ENCODE measurements at regions not wholly inside any gene's neighbourhood (a gene's known extent, or its start where the extent isn't known, plus 50 kb on each side); places are given as distances from the start of the nearest gene placed in this dataset.
"Not testable (repeated sequence)": the region's sequence is repeated elsewhere in the genome, so short reads cannot be mapped to it uniquely, and the experiment has no call there.

GRCh38 chr5:114924769-114925168 lies 244.9 kb downstream of the TRIM36 start:
- no peaks in the 10 kb centered on the region for H3K27me3 ChIP-seq (ENCODE audit: control insufficient read depth, insufficient read depth, low read length)
- H3K4me3 ChIP-seq (ENCODE audit: insufficient read depth, low read depth, low read length) = no peak overlapping the region
- DNase-seq = no peak
- H3K36me3 ChIP-seq (replicated peaks; ENCODE audit: control insufficient read depth, insufficient read depth, low read length) = no peaks in the 10 kb centered on the region

- no peak for DNase-seq
- no peak overlapping the region for H3K4me3 ChIP-seq (ENCODE audit: insufficient read depth, low read depth, low read length)
- no peaks in the 10 kb centered on the region for H3K27me3 ChIP-seq (ENCODE audit: control insufficient read depth, insufficient read depth, low read length)
- no peaks in the 10 kb centered on the region for H3K36me3 ChIP-seq (replicated peaks; ENCODE audit: control insufficient read depth, insufficient read depth, low read length)
These were observed 257.4 kb downstream of the TRIM36 start for GRCh38 chr5:114912189-114912920.

GRCh38 chr5:114910727-114911126 lies 259.0 kb downstream of the TRIM36 start:
- DNase-seq = no peak
- Histone ChIP-seq H3K27me3 (ENCODE audit: control insufficient read depth, insufficient read depth, low read length) (no peaks in the 10 kb centered on the region), H3K36me3 (replicated peaks; ENCODE audit: control insufficient read depth, insufficient read depth, low read length) (no peaks in the 10 kb centered on the region), H3K4me3 (ENCODE audit: insufficient read depth, low read depth, low read length) (no peak overlapping the region)

- Histone ChIP-seq H3K36me3 (replicated peaks; ENCODE audit: control insufficient read depth, insufficient read depth, low read length) (no peaks in the 10 kb centered on the region), H3K4me3 (ENCODE audit: insufficient read depth, low read depth, low read length) (no peak overlapping the region), H3K27me3 (ENCODE audit: control insufficient read depth, insufficient read depth, low read length) (no peaks in the 10 kb centered on the region)
- DNase-seq = no peak
These were observed 260.3 kb downstream of the TRIM36 start for GRCh38 chr5:114909424-114909823.

- Histone ChIP-seq H3K4me3 (ENCODE audit: insufficient read depth, low read depth, low read length) (no peak overlapping the region), H3K36me3 (replicated peaks; ENCODE audit: control insufficient read depth, insufficient read depth, low read length) (no peaks in the 10 kb centered on the region), H3K27me3 (ENCODE audit: control insufficient read depth, insufficient read depth, low read length) (no peaks in the 10 kb centered on the region)
- DNase-seq = no peak
These were observed 265.9 kb downstream of the TRIM36 start for GRCh38 chr5:114903767-114904166.

GRCh38 chr5:114898602-114899001 lies 271.1 kb downstream of the TRIM36 start:
- Histone ChIP-seq H3K4me3 (ENCODE audit: insufficient read depth, low read depth, low read length) (no peak overlapping the region), H3K27me3 (ENCODE audit: control insufficient read depth, insufficient read depth, low read length) (no peaks in the 10 kb centered on the region), H3K36me3 (replicated peaks; ENCODE audit: control insufficient read depth, insufficient read depth, low read length) (no peaks in the 10 kb centered on the region)
- DNase-seq = no peak

- no peak overlapping the region for H3K4me3 ChIP-seq (ENCODE audit: insufficient read depth, low read depth, low read length)
- H3K27me3 ChIP-seq (ENCODE audit: control insufficient read depth, insufficient read depth, low read length) = no peaks in the 10 kb centered on the region
- no peak for DNase-seq
- no peaks in the 10 kb centered on the region for H3K36me3 ChIP-seq (replicated peaks; ENCODE audit: control insufficient read depth, insufficient read depth, low read length)
These were observed 286.0 kb downstream of the TRIM36 start for GRCh38 chr5:114883675-114884074.

- H3K27me3 ChIP-seq (ENCODE audit: control insufficient read depth, insufficient read depth, low read length) = no peaks in the 10 kb centered on the region
- H3K36me3 ChIP-seq (replicated peaks; ENCODE audit: control insufficient read depth, insufficient read depth, low read length) = no peaks in the 10 kb centered on the region
- H3K4me3 ChIP-seq (ENCODE audit: insufficient read depth, low read depth, low read length) = no peak overlapping the region
- no peak for DNase-seq
These were observed 310.3 kb downstream of the TRIM36 start for GRCh38 chr5:114859438-114859735.

GRCh38 chr5:114858665-114859437 lies 310.9 kb downstream of the TRIM36 start:
- no peaks in the 10 kb centered on the region for H3K36me3 ChIP-seq (replicated peaks; ENCODE audit: control insufficient read depth, insufficient read depth, low read length)
- no peaks in the 10 kb centered on the region for H3K27me3 ChIP-seq (ENCODE audit: control insufficient read depth, insufficient read depth, low read length)
- no peak overlapping the region for H3K4me3 ChIP-seq (ENCODE audit: insufficient read depth, low read depth, low read length)
- no peak for DNase-seq

GRCh38 chr5:114857941-114858551 lies 311.7 kb downstream of the TRIM36 start:
- Histone ChIP-seq H3K36me3 (replicated peaks; ENCODE audit: control insufficient read depth, insufficient read depth, low read length) (no peaks in the 10 kb centered on the region), H3K27me3 (ENCODE audit: control insufficient read depth, insufficient read depth, low read length) (no peaks in the 10 kb centered on the region), H3K4me3 (ENCODE audit: insufficient read depth, low read depth, low read length) (no peak overlapping the region)
- DNase-seq = peak; percentile 46

GRCh38 chr5:114844711-114845110 lies 325.0 kb downstream of the TRIM36 start:
- DNase-seq; H3K36me3 ChIP-seq (replicated peaks; ENCODE audit: control insufficient read depth, insufficient read depth, low read length); H3K4me3 ChIP-seq (ENCODE audit: insufficient read depth, low read depth, low read length); H3K27me3 ChIP-seq (ENCODE audit: control insufficient read depth, insufficient read depth, low read length): not testable (repeated sequence)

- DNase-seq = no peak
- Histone ChIP-seq H3K36me3 (replicated peaks; ENCODE audit: control insufficient read depth, insufficient read depth, low read length) (no peaks in the 10 kb centered on the region), H3K27me3 (ENCODE audit: control insufficient read depth, insufficient read depth, low read length) (no peaks in the 10 kb centered on the region), H3K4me3 (ENCODE audit: insufficient read depth, low read depth, low read length) (no peak overlapping the region)
These were observed 330.3 kb downstream of the TRIM36 start for GRCh38 chr5:114839360-114839759.

- Histone ChIP-seq H3K4me3 (ENCODE audit: insufficient read depth, low read depth, low read length) (no peak overlapping the region), H3K27me3 (ENCODE audit: control insufficient read depth, insufficient read depth, low read length) (no peaks in the 10 kb centered on the region), H3K36me3 (replicated peaks; ENCODE audit: control insufficient read depth, insufficient read depth, low read length) (no peaks in the 10 kb centered on the region)
- DNase-seq = no peak
These were observed 330.8 kb downstream of the TRIM36 start for GRCh38 chr5:114838937-114839336.

GRCh38 chr5:114830114-114830513 lies 339.6 kb downstream of the TRIM36 start:
- H3K36me3 ChIP-seq (replicated peaks; ENCODE audit: control insufficient read depth, insufficient read depth, low read length) = no peaks in the 10 kb centered on the region
- no peaks in the 10 kb centered on the region for H3K27me3 ChIP-seq (ENCODE audit: control insufficient read depth, insufficient read depth, low read length)
- no peak for DNase-seq
- no peak overlapping the region for H3K4me3 ChIP-seq (ENCODE audit: insufficient read depth, low read depth, low read length)

GRCh38 chr5:114822863-114823262 lies 346.8 kb downstream of the TRIM36 start:
- Histone ChIP-seq H3K36me3 (replicated peaks; ENCODE audit: control insufficient read depth, insufficient read depth, low read length) (no peaks in the 10 kb centered on the region), H3K27me3 (ENCODE audit: control insufficient read depth, insufficient read depth, low read length) (no peaks in the 10 kb centered on the region), H3K4me3 (ENCODE audit: insufficient read depth, low read depth, low read length) (no peak overlapping the region)
- no peak for DNase-seq

All from H7 (cell line).